H1 (cell line): ENCODE measurements at regions not wholly inside any gene's neighbourhood (a gene's known extent, or its start where the extent isn't known, plus 50 kb on each side); places are given as distances from the start of the nearest gene placed in this dataset.

Experiments used
- CTCF ChIA-PET: fragments of 300-600 bp; sonication (Branson Sonifier 250); formaldehyde crosslinking; loops from one replicate; lab custom pipeline; 2021; ENCODE audit not compliant: partially characterized antibody; lab: Charles Lee
- POLR2A ChIA-PET: fragments of 300-600 bp; sonication (Branson Sonifier 250); formaldehyde crosslinking; loops from one replicate; lab custom pipeline; 2021; ENCODE audit warnings: inconsistent platforms; ENCODE audit not compliant: partially characterized antibody; lab: Charles Lee
- DNase-seq, 2 experiments: peaks; one replicate each; pipeline versions ENCODE4 v3.0.0 to v3.0.0-alpha.2; 2010 to 2022; ENCODE audit warnings: low spot score in 2 of 2, low read depth in 1 of 2, mixed read lengths in 1 of 2
- FAIRE-seq: peaks from 2 replicates; lab custom pipeline; 2011; peaks lifted over from hg19 to GRCh38; lab: Jason Lieb, UNC
- H2AFZ ChIP-seq: 2 replicates; pipeline ENCODE4 v1.8.1; 2012; ENCODE audit warnings: low read length, inconsistent platforms
- H2AK5ac ChIP-seq: 2 replicates; pipeline ENCODE4 v1.6.1; 2013; ENCODE audit warnings: low read depth, low read length
- H2BK120ac ChIP-seq: replicated peaks from 2 replicates; pipeline ENCODE3; 2013; ENCODE audit warnings: low read depth, low read length, inconsistent platforms
- H2BK12ac ChIP-seq: 2 replicates; pipeline ENCODE4 v1.6.1; 2013; ENCODE audit warnings: low read depth, low read length
- H2BK15ac ChIP-seq: 2 replicates; pipeline ENCODE4 v1.6.1; 2013; ENCODE audit warnings: low read length
- H2BK20ac ChIP-seq: 2 replicates; pipeline ENCODE4 v1.6.1; 2013; ENCODE audit warnings: low read length
- H2BK5ac ChIP-seq: 2 replicates; pipeline ENCODE4 v1.6.1; 2013; ENCODE audit warnings: low read depth, low read length
- H3K14ac ChIP-seq: 2 replicates; pipeline ENCODE4 v1.6.1; 2013; ENCODE audit warnings: inconsistent platforms; ENCODE audit not compliant: insufficient read length
- H3K18ac ChIP-seq: 2 replicates; pipeline ENCODE4 v1.6.1; 2013; ENCODE audit warnings: low read length; ENCODE audit errors: extremely low read depth
- H3K23ac ChIP-seq: 2 replicates; pipeline ENCODE4 v1.6.1; 2013; ENCODE audit warnings: inconsistent platforms; ENCODE audit not compliant: insufficient read length
- H3K23me2 ChIP-seq: 2 replicates; pipeline ENCODE4 v1.6.1; 2013; ENCODE audit warnings: low read depth, low read length
- H3K27ac ChIP-seq: 2 replicates; pipeline ENCODE4 v1.6.1; 2011; ENCODE audit warnings: low read depth, low read length, inconsistent platforms
- H3K27me3 ChIP-seq, 4 experiments: replicated peaks in 1 of 4; 1 replicate in 1 of 4; 2 replicates in 3 of 4; pipeline versions ENCODE4 v1.6.1 to v1.8.1; 2011 to 2013; ENCODE audit warnings: low read length in 3 of 4, mild to moderate bottlenecking in 3 of 4, inconsistent platforms in 2 of 4, mixed read lengths in 2 of 4, moderate library complexity in 1 of 4; ENCODE audit not compliant: control insufficient read depth in 3 of 4, insufficient read depth in 3 of 4; ENCODE audit errors: extremely low read depth in 1 of 4
- H3K36me3 ChIP-seq, 4 experiments: 2 replicates each; pipeline versions ENCODE4 v1.6.1 to v1.8.1; 2011 to 2013; ENCODE audit warnings: mild to moderate bottlenecking in 4 of 4, low read length in 3 of 4, moderate library complexity in 2 of 4, control low read depth in 1 of 4, inconsistent platforms in 1 of 4; ENCODE audit not compliant: insufficient read depth in 4 of 4, control insufficient read depth in 2 of 4
- H3K4ac ChIP-seq: replicated peaks from 2 replicates; pipeline ENCODE3; 2013; ENCODE audit warnings: low read length, low read depth, mixed read lengths, inconsistent platforms; ENCODE audit not compliant: insufficient read length
- H3K4me1 ChIP-seq, 4 experiments: replicated peaks in 1 of 4; 1 replicate in 1 of 4; 2 replicates in 3 of 4; pipeline versions ENCODE4 v1.6.1 to v1.8.1; 2011 to 2013; ENCODE audit warnings: low read length in 3 of 4, inconsistent platforms in 2 of 4, mixed read lengths in 1 of 4; ENCODE audit not compliant: insufficient read depth in 4 of 4, control insufficient read depth in 3 of 4
- H3K4me2 ChIP-seq, 2 experiments: 2 replicates each; pipeline versions ENCODE4 v1.6.1 to v1.8.1; 2011 to 2013; ENCODE audit warnings: low read depth in 2 of 2, low read length in 2 of 2, control low read depth in 1 of 2, inconsistent platforms in 1 of 2, mild to moderate bottlenecking in 1 of 2; ENCODE audit not compliant: insufficient read depth in 1 of 2
- H3K4me3 ChIP-seq, 4 experiments: fragments of 200-600, 300-600 bp in 1 of 4; sonication (generic), shearing (Covaris generic), sonication (Bioruptor Twin) in 1 of 4; 2 replicates each; pipeline versions ENCODE4 v1.5.1 to v1.8.1; 2011 to 2016; ENCODE audit warnings: low read length in 4 of 4, low read depth in 3 of 4, control low read depth in 2 of 4, inconsistent platforms in 2 of 4, mild to moderate bottlenecking in 2 of 4, mixed read lengths in 1 of 4, moderate library complexity in 1 of 4; ENCODE audit not compliant: insufficient read depth in 2 of 4; ENCODE audit errors: extremely low read depth in 1 of 4
- H3K56ac ChIP-seq: replicated peaks from 2 replicates; pipeline ENCODE3; 2013; ENCODE audit warnings: low read depth, mild to moderate bottlenecking, mixed read lengths, low read length, inconsistent platforms; ENCODE audit not compliant: insufficient read length
- H3K79me1 ChIP-seq: 2 replicates; pipeline ENCODE4 v1.6.1; 2013; ENCODE audit warnings: low read depth, low read length, control low read depth
- H3K79me2 ChIP-seq, 2 experiments: 2 replicates each; pipeline versions ENCODE4 v1.6.1 to v1.8.1; 2012 to 2013; ENCODE audit warnings: low read length in 2 of 2, mild to moderate bottlenecking in 2 of 2, inconsistent platforms in 1 of 2; ENCODE audit not compliant: insufficient read depth in 2 of 2, control insufficient read depth in 1 of 2
- H3K9ac ChIP-seq, 4 experiments: replicated peaks in 1 of 4; 1 replicate in 1 of 4; 2 replicates in 3 of 4; pipeline versions ENCODE4 v1.6.1 to v1.8.1; 2011 to 2013; ENCODE audit warnings: low read depth in 3 of 4, low read length in 3 of 4, control low read depth in 2 of 4, mild to moderate bottlenecking in 2 of 4, moderate library complexity in 2 of 4, inconsistent platforms in 1 of 4; ENCODE audit errors: extremely low read depth in 1 of 4
- H3K9me3 ChIP-seq, 2 experiments: 2 replicates each; pipeline versions ENCODE4 v1.6.1 to v1.8.1; 2012 to 2013; ENCODE audit warnings: mild to moderate bottlenecking in 2 of 2, moderate library complexity in 2 of 2, control low read depth in 1 of 2, inconsistent platforms in 1 of 2, low read depth in 1 of 2, low read length in 1 of 2, mixed read lengths in 1 of 2; ENCODE audit not compliant: insufficient read depth in 2 of 2
- H4K20me1 ChIP-seq, 2 experiments: replicated peaks in 1 of 2; 2 replicates each; pipeline versions ENCODE3 to v1.8.1; 2011 to 2013; ENCODE audit warnings: inconsistent platforms in 2 of 2, low read length in 2 of 2, mild to moderate bottlenecking in 1 of 2; ENCODE audit not compliant: insufficient read depth in 2 of 2, control insufficient read depth in 1 of 2
- H4K5ac ChIP-seq: 2 replicates; pipeline ENCODE4 v1.6.1; 2013; ENCODE audit warnings: low read length, low read depth, mixed read lengths, inconsistent platforms; ENCODE audit not compliant: insufficient read length
- H4K8ac ChIP-seq: 2 replicates; pipeline ENCODE4 v1.8.0; 2013; ENCODE audit warnings: mild to moderate bottlenecking, moderate library complexity, low read length, inconsistent platforms; ENCODE audit not compliant: insufficient read depth; ENCODE audit errors: extremely low read depth
- H4K91ac ChIP-seq: replicated peaks from 2 replicates; pipeline ENCODE3; 2013; ENCODE audit warnings: low read length, mixed read lengths, inconsistent platforms; ENCODE audit not compliant: insufficient read length
- ASH2L ChIP-seq: fragments of 200-600, 300-600 bp; sonication (generic); IDR thresholded peaks from one replicate; pipeline ENCODE4 v1.7.1; 2017; ENCODE audit warnings: low read length
- ATF2 ChIP-seq: IDR thresholded peaks from 2 replicates; pipeline ENCODE4 v1.6.1; 2012; ENCODE audit warnings: low read length, inconsistent platforms
- EP300 ChIP-seq, 2 experiments: IDR thresholded peaks; 1 replicate in 1 of 2; 2 replicates in 1 of 2; pipeline ENCODE4 v1.6.1; 2011 to 2012; ENCODE audit warnings: low read depth in 2 of 2, low read length in 2 of 2, mild to moderate bottlenecking in 2 of 2, borderline replicate concordance in 1 of 2, inconsistent platforms in 1 of 2, moderate library complexity in 1 of 2
- KDM4A ChIP-seq: IDR thresholded peaks from one replicate; pipeline ENCODE4 v1.7.1; 2012; ENCODE audit warnings: low read depth, mild to moderate bottlenecking, moderate library complexity, low read length, inconsistent platforms; ENCODE audit not compliant: severe bottlenecking
- KDM5A ChIP-seq: fragments of 200-600 bp; IDR thresholded peaks from 2 replicates; pipeline ENCODE4 v1.7.1; 2012; ENCODE audit warnings: mild to moderate bottlenecking, low read length, inconsistent platforms, mixed read lengths
- MAX ChIP-seq: IDR thresholded peaks from 2 replicates; pipeline ENCODE4 v1.6.1; 2012; ENCODE audit warnings: inconsistent platforms
- NRF1 ChIP-seq: IDR thresholded peaks from 2 replicates; pipeline ENCODE4 v1.6.1; 2011; ENCODE audit warnings: mild to moderate bottlenecking, low read depth, low read length, improper control_type of control experiment
- RFX5 ChIP-seq: IDR thresholded peaks from 2 replicates; pipeline ENCODE4 v1.6.1; 2011; ENCODE audit warnings: low read depth, low read length, improper control_type of control experiment, borderline replicate concordance
- SP1 ChIP-seq: IDR thresholded peaks from 2 replicates; pipeline ENCODE4 v1.6.1; 2011; ENCODE audit warnings: low read depth, low read length
- SP2 ChIP-seq: IDR thresholded peaks from 2 replicates; pipeline ENCODE4 v1.6.1; 2012; ENCODE audit warnings: mild to moderate bottlenecking, low read length, inconsistent platforms
- WGBS, 2 experiments: shearing (Covaris generic) in 1 of 2; methylation state at CpG; one replicate each; pipeline versions ENCODE4 v1.1.6 to v1.1.7; 2013 to 2015; ENCODE audit warnings: low lambda C conversion rate in 2 of 2, mixed read lengths in 2 of 2, inconsistent platforms in 1 of 2, low coverage in 1 of 2, missing lambda C conversion rate in 1 of 2; ENCODE audit not compliant: insufficient replicate concordance in 2 of 2, insufficient coverage in 1 of 2, insufficient read length in 1 of 2; ENCODE audit errors: extremely low coverage in 1 of 2, missing lambda C conversion rate in 1 of 2; 5-methylcytosine and 5-hydroxymethylcytosine counted together

- Histone ChIP-seq H3K23me2 (no peaks in the 10 kb centered on the region), H3K9ac (no peak overlapping the region), H4K20me1 (no peaks in the 10 kb centered on the region), H3K56ac (no peak overlapping the region), H2BK5ac (no peak overlapping the region), H4K91ac (no peak overlapping the region), H2BK12ac (no peak overlapping the region), H3K79me1 (no peaks in the 10 kb centered on the region), H3K36me3 (no peaks in the 10 kb centered on the region), H4K5ac (no peak overlapping the region), H3K27ac (no peak overlapping the region), H3K4ac (no peak overlapping the region), H3K79me2 (no peaks in the 10 kb centered on the region), H2BK15ac (no peak overlapping the region), H3K4me1 (peaks cover 0 to 2% (median 0%) of the 10 kb centered on the region in 4 experiments; a peak in 1 of 7 replicates), H3K4me3 (no peak overlapping the region), H2BK20ac (no peak overlapping the region), H3K9me3 (no peaks in the 10 kb centered on the region; a peak in 1 of 4 replicates), H4K8ac (no peak overlapping the region), H3K23ac (no peak overlapping the region), H3K27me3 (no peaks in the 10 kb centered on the region), H2AFZ (no peak overlapping the region), H3K18ac (no peak overlapping the region), H3K14ac (no peak overlapping the region), H2BK120ac (no peak overlapping the region), H3K4me2 (no peak overlapping the region), H2AK5ac (no peak overlapping the region)
- CTCF ChIA-PET = interaction anchor here (1.0 to 1.3 kb wide), 2 partner anchors 11 to 132 kb away, joined by 3 read pairs; no protein-coding TSS in a partner anchor
- no peak for DNase-seq
- no peak for FAIRE-seq
- POLR2A ChIA-PET = no interaction called here
- 88% methylated on average over 1 of the region's 1 CpG; no CpG with 5 or more reads in 1 of the 2 experiments for WGBS, 2 experiments
- no peak for TF ChIP-seq SP1
- TF ChIP-seq EP300 (IDR thresholded peaks at IDR 0.05; ENCODE audit: borderline replicate concordance in 1 of 2, low read depth in 2 of 2, low read length in 2 of 2) = no peak
- TF ChIP-seq RFX5 = no peak
- no peak for TF ChIP-seq KDM5A
- no peak for TF ChIP-seq SP2
- TF ChIP-seq ATF2 = no peak
- TF ChIP-seq KDM4A = no peak
- no peak for TF ChIP-seq NRF1
- no peak for TF ChIP-seq MAX
- TF ChIP-seq ASH2L = no peak
Measured at GRCh38 chr4:124189545-124189944, 523.0 kb downstream of the ANKRD50 start.
